Fibroblast of the aortic adventitia (primary cell): ENCODE measurements at regions not wholly inside any gene's neighbourhood (a gene's known extent, or its start where the extent isn't known, plus 50 kb on each side); places are given as distances from the start of the nearest gene placed in this dataset.

Experiments
- DNase-seq: peaks from one replicate; pipeline ENCODE4 v3.0.0-alpha.2; 2010; ENCODE audit warnings: low read depth
- H3K4me3 ChIP-seq: 2 replicates; pipeline ENCODE4 v1.5.1; 2011; ENCODE audit warnings: low read depth, mild to moderate bottlenecking, control low read depth, low read length, moderate library complexity
- CTCF ChIP-seq: IDR thresholded peaks from 2 replicates; pipeline ENCODE4 v1.5.1; 2011; ENCODE audit warnings: mild to moderate bottlenecking, low read length, control low read depth, inconsistent platforms; ENCODE audit not compliant: insufficient read depth

GRCh38 chr11:27873664-27874063 is 173.4 kb upstream of the BDNF start:
- no peak for TF ChIP-seq CTCF
- DNase-seq = no peak
- H3K4me3 ChIP-seq = no peak overlapping the region

- no peak for DNase-seq
- no peak for TF ChIP-seq CTCF
- no peak overlapping the region for H3K4me3 ChIP-seq
Measured at GRCh38 chr11:27871056-27871455, 170.8 kb upstream of the BDNF start.

GRCh38 chr11:27869701-27870100 is 169.4 kb upstream of the BDNF start:
- no peak for TF ChIP-seq CTCF
- H3K4me3 ChIP-seq = no peak overlapping the region
- no peak for DNase-seq

- no peak overlapping the region for H3K4me3 ChIP-seq
- no peak for TF ChIP-seq CTCF
- DNase-seq = no peak
Measured at GRCh38 chr11:27868709-27869108, 168.5 kb upstream of the BDNF start.

GRCh38 chr11:27868226-27868625 is 168.0 kb upstream of the BDNF start:
- no peak overlapping the region for H3K4me3 ChIP-seq
- no peak for TF ChIP-seq CTCF
- no peak for DNase-seq

- no peak for DNase-seq
- TF ChIP-seq CTCF = no peak
Measured at GRCh38 chr11:27865105-27865504, 164.8 kb upstream of the BDNF start.

GRCh38 chr11:27864611-27865010 is 164.4 kb upstream of the BDNF start:
- no peak for DNase-seq
- no peak for TF ChIP-seq CTCF
- H3K4me3 ChIP-seq = no peak overlapping the region

More at GRCh38 chr11:27865105-27865504, 164.8 kb upstream of the BDNF start:
- H3K4me3 ChIP-seq = no peak overlapping the region
